ENCODE measurements at regions not wholly inside any gene's neighbourhood (a gene's known extent, or its start where the extent isn't known, plus 50 kb on each side); places are given as distances from the start of the nearest gene placed in this dataset.

DNA sequence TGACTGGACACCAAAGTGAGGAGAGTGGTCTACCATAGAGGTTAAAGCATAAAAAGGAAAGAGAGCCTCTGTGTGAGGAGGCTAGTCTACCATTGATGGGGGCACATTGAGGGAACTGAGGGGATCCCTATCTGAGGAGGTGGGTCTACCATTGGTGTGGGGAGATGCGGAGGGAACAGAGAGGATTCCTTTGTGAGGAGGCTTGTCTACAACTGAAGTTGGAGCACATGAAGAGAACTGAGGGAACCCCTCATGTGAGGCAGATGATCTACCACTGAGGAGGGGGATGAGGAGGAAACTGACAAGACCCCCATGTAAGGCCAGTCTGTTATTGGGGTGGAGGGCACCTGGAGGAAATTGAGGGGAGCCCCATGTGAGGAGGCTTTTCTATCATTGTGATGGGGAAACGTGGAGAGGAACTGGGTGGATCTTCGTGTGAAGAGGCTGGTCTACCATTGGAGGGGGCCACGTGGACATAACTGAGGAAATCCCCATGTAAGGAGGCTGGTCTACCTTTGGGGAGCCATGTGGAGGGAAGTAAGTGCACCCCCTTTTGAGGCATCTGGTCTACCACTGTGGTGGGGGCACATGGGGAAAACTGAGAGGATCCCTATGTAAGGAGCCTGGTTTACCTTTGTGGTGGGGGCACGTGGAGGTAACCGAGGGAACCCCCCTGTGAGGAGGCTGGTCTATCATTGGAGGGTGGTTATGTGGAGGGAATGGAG, 160.1 kb downstream of the FBLN2 start:
- Mint-ChIP-seq H3K27me3 (peaks cover 56% of the 10 kb centered on the region), H3K9me3 (peaks cover 74% of the 10 kb centered on the region), H3K27ac (no peak overlapping the region), H3K36me3 (ENCODE audit: low read depth) (no peaks in the 10 kb centered on the region), H3K4me1 (ENCODE audit: low read depth) (no peaks in the 10 kb centered on the region), H3K4me3 (no peak overlapping the region)
- DNase-seq = no peak

DNA sequence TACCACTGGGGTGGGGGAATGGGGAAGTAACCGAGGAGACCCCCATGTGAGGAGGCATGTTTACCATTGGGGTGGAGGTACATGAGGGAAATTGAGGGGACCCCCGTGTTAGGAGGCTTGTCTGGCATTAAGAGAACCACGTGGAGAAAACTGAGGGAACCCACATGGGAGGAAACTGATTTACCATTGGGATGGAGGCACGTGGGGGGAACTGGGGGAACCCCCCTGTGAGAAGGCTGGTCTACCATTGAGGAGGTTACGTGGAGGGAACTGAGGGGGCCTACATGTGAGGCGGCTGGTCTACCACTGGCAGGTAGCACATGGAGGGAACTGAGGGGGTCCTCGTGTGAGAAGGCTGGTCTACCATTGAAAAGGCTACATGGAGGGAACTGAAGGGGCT, 159.4 kb downstream of the FBLN2 start:
- Mint-ChIP-seq H3K27ac (no peak overlapping the region), H3K4me3 (no peak overlapping the region), H3K27me3 (peaks cover 62% of the 10 kb centered on the region), H3K36me3 (ENCODE audit: low read depth) (no peaks in the 10 kb centered on the region), H3K9me3 (peaks cover 67% of the 10 kb centered on the region), H3K4me1 (ENCODE audit: low read depth) (no peaks in the 10 kb centered on the region)
- peak; percentile 6 for DNase-seq

DNA sequence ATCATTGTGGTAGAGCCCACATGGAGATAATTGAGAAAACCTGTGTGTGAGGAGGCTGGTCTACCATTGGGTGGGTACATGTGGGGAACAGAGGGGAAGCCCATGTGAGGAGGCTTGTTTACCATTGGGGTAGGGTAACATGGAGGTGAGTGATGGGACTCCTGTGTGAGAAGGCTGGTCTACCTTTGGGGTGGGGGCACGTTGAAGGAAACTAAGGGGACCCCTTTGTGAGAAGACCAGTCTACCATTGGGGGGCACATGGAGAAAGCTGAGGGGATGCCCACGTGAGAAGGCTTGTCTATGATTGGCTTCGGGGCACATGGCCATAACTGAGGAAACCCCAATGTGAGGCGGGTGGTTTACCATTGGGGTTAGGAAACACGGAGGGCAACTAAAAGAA, 158.5 kb downstream of the FBLN2 start:
- Mint-ChIP-seq H3K4me1 (ENCODE audit: low read depth) (no peaks in the 10 kb centered on the region), H3K36me3 (ENCODE audit: low read depth) (no peaks in the 10 kb centered on the region), H3K9me3 (peaks cover 69% of the 10 kb centered on the region), H3K27ac (no peak overlapping the region), H3K27me3 (peaks cover 70% of the 10 kb centered on the region), H3K4me3 (no peak overlapping the region)
- DNase-seq = no peak

GRCh38 chr3:13706886-13707285, 158.0 kb downstream of the FBLN2 start:
- Mint-ChIP-seq H3K4me1 (ENCODE audit: low read depth) (no peaks in the 10 kb centered on the region), H3K27me3 (peaks cover 76% of the 10 kb centered on the region)
- DNase-seq = no peak

GRCh38 chr3:13706451-13706850, 157.5 kb downstream of the FBLN2 start:
- peak; percentile 5 for DNase-seq
- Mint-ChIP-seq H3K4me3 (no peak overlapping the region), H3K4me1 (ENCODE audit: low read depth) (no peaks in the 10 kb centered on the region), H3K27ac (no peak overlapping the region), H3K9me3 (peaks cover 64% of the 10 kb centered on the region), H3K27me3 (peaks cover 80% of the 10 kb centered on the region), H3K36me3 (ENCODE audit: low read depth) (no peaks in the 10 kb centered on the region)

More at GRCh38 chr3:13706886-13707285, 158.0 kb downstream of the FBLN2 start:
- Mint-ChIP-seq H3K27ac (no peak overlapping the region), H3K36me3 (ENCODE audit: low read depth) (no peaks in the 10 kb centered on the region), H3K9me3 (peaks cover 68% of the 10 kb centered on the region), H3K4me3 (no peak overlapping the region)

- no peaks in the 10 kb centered on the region for H3K4me1 Mint-ChIP-seq (ENCODE audit: low read depth)
- no peak for DNase-seq
- peaks cover 80% of the 10 kb centered on the region for H3K27me3 Mint-ChIP-seq
- no peaks in the 10 kb centered on the region for H3K36me3 Mint-ChIP-seq (ENCODE audit: low read depth)
- peaks cover 60% of the 10 kb centered on the region for H3K9me3 Mint-ChIP-seq
- no peak overlapping the region for H3K4me3 Mint-ChIP-seq
- H3K27ac Mint-ChIP-seq = no peak overlapping the region
Observed at GRCh38 chr3:13705702-13706280, 156.9 kb downstream of the FBLN2 start.

DNA sequence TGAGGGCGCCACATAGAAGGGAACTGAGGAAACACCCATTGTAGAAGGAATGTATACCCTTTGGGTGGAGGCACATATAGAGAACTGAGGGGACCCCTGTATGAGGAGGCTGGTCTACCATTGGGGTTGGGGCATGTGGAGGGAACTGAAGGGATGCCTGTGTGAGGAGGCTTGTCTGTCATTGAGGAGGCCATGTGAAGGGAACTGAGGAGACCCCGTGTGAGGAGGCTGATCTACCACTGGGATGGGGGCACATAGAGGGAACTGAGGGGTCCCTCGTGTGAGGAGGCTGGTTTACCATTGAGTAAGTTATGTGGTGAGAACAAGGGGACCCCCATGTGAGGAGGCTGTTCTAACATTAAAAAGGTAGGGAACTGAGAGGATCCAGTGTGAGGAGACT, 156.1 kb downstream of the FBLN2 start:
- no peaks in the 10 kb centered on the region for H3K36me3 Mint-ChIP-seq (ENCODE audit: low read depth)
- no peaks in the 10 kb centered on the region for H3K4me1 Mint-ChIP-seq (ENCODE audit: low read depth)
- H3K9me3 Mint-ChIP-seq = peaks cover 56% of the 10 kb centered on the region
- no peak overlapping the region for H3K27ac Mint-ChIP-seq
- no peak for DNase-seq
- peaks cover 76% of the 10 kb centered on the region for H3K27me3 Mint-ChIP-seq
- no peak overlapping the region for H3K4me3 Mint-ChIP-seq

DNA sequence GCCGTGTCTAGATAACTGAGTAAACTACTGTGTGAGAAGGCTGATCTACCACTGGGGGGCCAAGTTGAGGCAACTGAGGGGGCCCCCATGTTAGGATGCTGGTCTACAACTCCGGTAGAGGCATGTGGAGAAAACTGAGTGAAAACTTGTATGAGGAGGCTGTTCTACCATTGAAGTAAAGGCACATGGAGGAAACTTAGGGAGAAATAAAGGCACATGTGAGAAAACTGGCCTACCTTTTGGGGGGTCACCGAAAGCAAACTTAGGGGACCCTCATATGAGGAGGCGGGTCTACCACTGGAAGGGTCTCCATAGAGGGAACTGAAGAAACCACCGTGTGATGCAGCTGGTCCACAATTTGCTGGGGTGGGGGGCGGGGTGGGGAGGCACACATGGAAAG, 155.2 kb downstream of the FBLN2 start:
- Mint-ChIP-seq H3K4me1 (ENCODE audit: low read depth) (no peaks in the 10 kb centered on the region), H3K27me3 (peaks cover 70% of the 10 kb centered on the region), H3K27ac (no peak overlapping the region), H3K36me3 (ENCODE audit: low read depth) (no peaks in the 10 kb centered on the region), H3K4me3 (no peak overlapping the region), H3K9me3 (peaks cover 47% of the 10 kb centered on the region)
- no peak for DNase-seq

GRCh38 chr3:13703071-13703470, 154.1 kb downstream of the FBLN2 start:
- peaks cover 38% of the 10 kb centered on the region for H3K9me3 Mint-ChIP-seq
- H3K27ac Mint-ChIP-seq = no peak overlapping the region
- peaks cover 70% of the 10 kb centered on the region for H3K27me3 Mint-ChIP-seq
- H3K4me1 Mint-ChIP-seq (ENCODE audit: low read depth) = no peaks in the 10 kb centered on the region
- H3K4me3 Mint-ChIP-seq = no peak overlapping the region
- no peak for DNase-seq
- no peaks in the 10 kb centered on the region for H3K36me3 Mint-ChIP-seq (ENCODE audit: low read depth)

DNA sequence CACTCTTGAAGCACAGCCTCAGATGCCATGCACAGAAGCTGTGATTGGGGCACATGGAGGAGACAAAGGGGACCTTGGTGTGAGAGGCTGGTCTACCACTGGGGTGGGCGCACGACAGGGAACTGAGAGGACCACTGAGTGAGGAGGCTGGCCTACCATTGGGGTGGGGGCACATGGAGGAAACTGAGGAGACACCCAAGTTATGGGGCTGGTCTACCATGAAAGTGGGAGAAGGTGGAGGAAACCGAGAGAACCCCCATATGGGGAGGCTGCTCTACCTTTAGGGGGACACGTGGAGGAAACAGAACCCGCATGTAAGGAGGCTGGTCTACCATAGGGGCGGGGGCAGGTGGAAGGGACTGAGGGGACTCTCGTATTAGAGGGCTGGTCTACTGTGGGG, 153.4 kb downstream of the FBLN2 start:
- Mint-ChIP-seq H3K27me3 (peaks cover 64% of the 10 kb centered on the region), H3K27ac (no peak overlapping the region), H3K36me3 (ENCODE audit: low read depth) (no peaks in the 10 kb centered on the region), H3K4me3 (no peak overlapping the region), H3K9me3 (peaks cover 31% of the 10 kb centered on the region), H3K4me1 (ENCODE audit: low read depth) (no peaks in the 10 kb centered on the region)
- DNase-seq = no peak

DNA sequence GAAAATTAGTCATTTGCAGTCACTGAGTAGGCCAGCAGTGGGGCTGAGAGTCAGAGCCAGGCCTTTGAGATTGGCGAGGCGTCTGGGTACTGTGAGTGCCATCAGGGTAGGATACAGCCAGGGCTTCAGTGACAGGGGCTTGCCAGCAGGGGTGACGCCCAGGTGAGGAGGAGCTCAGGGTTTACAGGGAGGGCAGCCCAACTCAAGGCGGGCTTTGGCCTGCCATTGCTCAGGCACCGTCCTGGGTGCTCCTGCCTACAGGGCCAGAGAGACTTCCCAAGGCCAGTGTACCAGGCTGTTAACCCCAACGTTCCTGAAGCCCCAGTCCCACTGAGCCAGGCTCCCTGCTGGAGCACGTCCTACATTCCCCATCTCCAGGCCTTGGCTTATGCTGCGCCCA, 152.0 kb downstream of the FBLN2 start:
- Mint-ChIP-seq H3K27me3 (peaks cover 57% of the 10 kb centered on the region), H3K4me1 (ENCODE audit: low read depth) (no peaks in the 10 kb centered on the region), H3K27ac (no peak overlapping the region), H3K36me3 (ENCODE audit: low read depth) (no peaks in the 10 kb centered on the region), H3K9me3 (peaks cover 19% of the 10 kb centered on the region), H3K4me3 (no peak overlapping the region)
- no peak for DNase-seq

- peaks cover 52% of the 10 kb centered on the region for H3K27me3 Mint-ChIP-seq
- H3K4me3 Mint-ChIP-seq = no peak overlapping the region
- H3K27ac Mint-ChIP-seq = no peak overlapping the region
- no peak for DNase-seq
- H3K36me3 Mint-ChIP-seq (ENCODE audit: low read depth) = no peaks in the 10 kb centered on the region
- H3K9me3 Mint-ChIP-seq = peaks cover 14% of the 10 kb centered on the region
- no peaks in the 10 kb centered on the region for H3K4me1 Mint-ChIP-seq (ENCODE audit: low read depth)
Observed at GRCh38 chr3:13700362-13700761, 151.4 kb downstream of the FBLN2 start.

- H3K36me3 Mint-ChIP-seq (ENCODE audit: low read depth) = no peaks in the 10 kb centered on the region
- H3K27me3 Mint-ChIP-seq = peaks cover 18% of the 10 kb centered on the region
- no peak overlapping the region for H3K27ac Mint-ChIP-seq
- H3K9me3 Mint-ChIP-seq = no peaks in the 10 kb centered on the region
- no peaks in the 10 kb centered on the region for H3K4me1 Mint-ChIP-seq (ENCODE audit: low read depth)
- DNase-seq = no peak
- H3K4me3 Mint-ChIP-seq = no peak overlapping the region
Observed at GRCh38 chr3:13696699-13697098, 147.8 kb downstream of the FBLN2 start.

- Mint-ChIP-seq H3K4me1 (ENCODE audit: low read depth) (no peaks in the 10 kb centered on the region), H3K36me3 (ENCODE audit: low read depth) (no peaks in the 10 kb centered on the region), H3K27ac (no peak overlapping the region), H3K27me3 (peaks cover 11% of the 10 kb centered on the region), H3K4me3 (no peak overlapping the region), H3K9me3 (no peaks in the 10 kb centered on the region)
- DNase-seq = no peak
Observed at GRCh38 chr3:13693441-13693840, 144.5 kb downstream of the FBLN2 start.

GRCh38 chr3:13690636-13691035, 141.7 kb downstream of the FBLN2 start:
- H3K27ac Mint-ChIP-seq = no peak overlapping the region
- no peak for DNase-seq
- no peaks in the 10 kb centered on the region for H3K9me3 Mint-ChIP-seq
- no peaks in the 10 kb centered on the region for H3K27me3 Mint-ChIP-seq
- H3K36me3 Mint-ChIP-seq (ENCODE audit: low read depth) = no peaks in the 10 kb centered on the region
- no peaks in the 10 kb centered on the region for H3K4me1 Mint-ChIP-seq (ENCODE audit: low read depth)
- no peak overlapping the region for H3K4me3 Mint-ChIP-seq

Measured in activated T-cell treated with anti-CD3 and anti-CD28 coated beads, Interleukin-2, amount 50 U/mL, for 24 hours (primary cell).